ENCODE measurements at regions not wholly inside any gene's neighbourhood (a gene's known extent, or its start where the extent isn't known, plus 50 kb on each side); places are given as distances from the start of the nearest gene placed in this dataset.

DNA sequence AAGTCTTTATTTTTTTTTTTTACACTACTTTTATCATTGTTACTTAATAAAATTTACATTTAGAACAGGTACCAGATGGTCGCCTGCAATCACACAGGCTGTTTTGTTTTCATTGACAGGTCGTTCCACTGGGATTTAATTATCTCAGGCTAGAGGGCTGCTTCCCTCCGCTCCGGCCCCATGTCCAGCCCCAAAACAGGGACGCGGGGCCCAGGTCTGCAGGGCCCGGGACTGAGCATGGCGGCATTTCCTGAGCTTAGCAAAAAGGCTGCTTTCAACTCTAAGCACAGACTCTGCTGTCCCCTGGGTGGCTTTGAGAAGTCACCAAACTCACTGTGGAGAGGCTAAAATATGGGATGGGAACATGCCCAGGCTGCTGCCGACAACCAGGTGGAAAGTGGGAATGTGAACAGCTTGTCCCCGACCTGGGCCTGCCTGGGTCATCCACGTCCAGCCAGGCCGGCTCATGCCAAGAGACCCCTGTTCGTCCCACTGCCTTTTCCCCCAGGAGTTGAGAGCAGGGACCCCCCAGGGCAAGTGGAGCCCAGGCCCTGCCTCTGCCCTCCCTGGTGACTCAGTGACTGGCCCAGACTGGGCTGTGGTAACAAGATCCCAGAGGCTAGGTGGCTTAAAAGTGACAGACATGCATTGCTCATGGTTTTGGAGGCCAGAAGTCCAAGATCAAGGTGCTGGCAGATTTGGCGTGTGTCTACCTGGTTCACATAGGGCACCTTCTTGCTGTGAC is 150.0 kb downstream of the SHANK2 start:
- DNase-seq (ENCODE audit: low read depth) = no peak
- TF ChIP-seq CTCF (IDR thresholded peaks at IDR 0.05; ENCODE audit: insufficient read depth, low read depth, low read length, missing control alignments) = no peak
- H3K4me3 ChIP-seq (ENCODE audit: low read length) = no peak overlapping the region

GRCh38 chr11:71101606-71102005 is 150.8 kb downstream of the SHANK2 start:
- TF ChIP-seq CTCF (IDR thresholded peaks at IDR 0.05; ENCODE audit: insufficient read depth, low read depth, low read length, missing control alignments) = no peak
- no peak overlapping the region for H3K4me3 ChIP-seq (ENCODE audit: low read length)
- DNase-seq (ENCODE audit: low read depth) = no peak

DNA sequence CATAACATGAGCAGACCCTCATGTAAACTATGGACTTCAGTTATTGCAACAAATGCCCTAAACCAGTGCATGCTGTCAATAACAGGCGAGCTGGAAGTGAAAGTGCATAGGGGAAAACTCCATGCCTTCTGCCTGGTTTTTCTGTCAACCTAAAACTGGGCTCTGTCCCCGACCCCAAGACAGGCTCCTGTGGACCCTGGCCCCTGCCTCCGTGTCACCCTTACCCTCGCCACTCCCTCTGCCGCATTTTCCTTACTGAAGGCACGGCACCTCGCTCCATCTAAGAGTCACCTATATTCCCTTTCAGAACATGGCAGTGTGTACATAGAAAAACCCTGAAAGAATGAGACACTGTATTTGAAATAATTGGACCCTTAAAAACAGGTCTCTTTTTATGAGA is 151.3 kb downstream of the SHANK2 start:
- TF ChIP-seq CTCF (IDR thresholded peaks at IDR 0.05; ENCODE audit: insufficient read depth, low read depth, low read length, missing control alignments) = no peak
- no peak for DNase-seq (ENCODE audit: low read depth)
- H3K4me3 ChIP-seq (ENCODE audit: low read length) = no peak overlapping the region

DNA sequence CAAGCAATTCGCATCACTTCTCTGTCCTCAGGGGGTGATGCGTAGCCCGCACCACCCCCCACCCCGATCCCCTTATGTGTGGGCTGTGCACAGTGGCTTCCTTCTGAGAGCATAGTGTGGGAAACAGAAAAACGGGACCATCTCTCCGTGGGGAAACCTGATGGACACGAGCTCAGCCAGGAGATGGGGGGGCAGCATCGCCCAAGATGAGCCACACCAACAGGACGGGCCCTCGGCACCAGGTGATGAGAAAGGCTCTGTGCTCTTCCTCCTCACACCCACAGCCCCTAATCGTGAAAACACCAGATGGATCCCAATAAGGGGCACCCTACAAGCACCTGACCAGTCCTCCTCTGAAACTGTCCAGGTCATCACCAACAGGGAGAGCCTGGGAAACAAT is 153.6 kb downstream of the SHANK2 start:
- no peak overlapping the region for H3K4me3 ChIP-seq (ENCODE audit: low read length)
- TF ChIP-seq CTCF (IDR thresholded peaks at IDR 0.05; ENCODE audit: insufficient read depth, low read depth, low read length, missing control alignments) = no peak
- DNase-seq (ENCODE audit: low read depth) = no peak

GRCh38 chr11:71097506-71098240 is 154.7 kb downstream of the SHANK2 start:
- no peak for DNase-seq (ENCODE audit: low read depth)
- no peak overlapping the region for H3K4me3 ChIP-seq (ENCODE audit: low read length)
- TF ChIP-seq CTCF (IDR thresholded peaks at IDR 0.05; ENCODE audit: insufficient read depth, low read depth, low read length, missing control alignments) = no peak

DNA sequence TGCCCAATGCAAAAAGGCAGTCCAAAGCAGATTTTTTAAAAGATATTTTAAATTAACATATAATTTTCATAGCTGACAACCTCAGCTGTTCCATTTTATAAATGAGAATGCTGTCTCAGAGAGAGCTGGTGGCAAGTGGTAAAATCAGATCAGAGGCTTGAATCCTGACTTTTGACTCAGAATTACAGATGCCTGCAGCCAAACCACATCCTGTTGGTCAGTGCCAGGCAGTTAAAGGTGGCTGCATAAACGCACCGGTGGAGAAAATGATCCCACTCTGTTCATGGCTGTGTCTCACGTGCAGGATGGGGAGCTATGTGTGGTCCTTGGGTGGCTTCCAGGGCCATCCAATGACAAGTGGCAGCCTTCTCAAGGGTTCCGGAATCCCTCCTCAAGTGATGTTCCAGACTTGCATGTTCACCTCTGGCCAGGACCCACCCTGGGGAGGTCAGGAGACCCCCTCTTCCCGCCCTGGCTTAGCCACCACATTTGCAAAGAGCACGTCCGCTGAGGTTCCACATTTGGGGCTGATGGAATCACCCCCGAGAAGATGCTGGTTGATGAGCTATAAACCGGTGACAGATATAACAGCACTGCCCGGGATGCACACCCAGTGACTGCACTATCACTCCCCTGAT is 155.5 kb downstream of the SHANK2 start:
- no peak for TF ChIP-seq CTCF (IDR thresholded peaks at IDR 0.05; ENCODE audit: insufficient read depth, low read depth, low read length, missing control alignments)
- no peak for DNase-seq (ENCODE audit: low read depth)
- H3K4me3 ChIP-seq (ENCODE audit: low read length) = no peak overlapping the region

Measured in epithelial cell of esophagus (primary cell).